Stomach (tissue), 4 donors: ENCODE measurements at regions not wholly inside any gene's neighbourhood (a gene's known extent, or its start where the extent isn't known, plus 50 kb on each side); places are given as distances from the start of the nearest gene placed in this dataset.

ENCODE experiments used
- CTCF ChIP-seq, 7 experiments: fragments of 450-650 bp in 4 of 7; fragments of 200-600 bp in 3 of 7; sonication (generic) in 3 of 7; IDR thresholded peaks; one replicate each; pipeline ENCODE4 v1.5.1; 2016 to 2019; ENCODE audit warnings: antibody characterized with exemption in 7 of 7, control low read depth in 2 of 7, mild to moderate bottlenecking in 1 of 7
- EP300 ChIP-seq: sonication (generic); formaldehyde crosslinking; IDR thresholded peaks from one replicate; pipeline ENCODE4 v1.6.1; 2017; ENCODE audit warnings: antibody characterized with exemption
- POLR2A ChIP-seq, 4 donors: fragments of 450-650 bp; IDR thresholded peaks; one replicate each; pipeline ENCODE4 v1.6.1; 2016; ENCODE audit warnings: antibody characterized with exemption in 4 of 4, control low read depth in 2 of 4, mild to moderate bottlenecking in 1 of 4, moderate library complexity in 1 of 4
- POLR2AphosphoS5 ChIP-seq, 3 donors: sonication (generic); formaldehyde crosslinking; IDR thresholded peaks; one replicate each; pipeline ENCODE4 v1.6.1; 2016; ENCODE audit warnings: antibody characterized with exemption in 3 of 3

- TF ChIP-seq POLR2AphosphoS5 (IDR thresholded peaks at IDR 0.05) (no peak), CTCF (IDR thresholded peaks at IDR 0.05) (no peak), POLR2A (IDR thresholded peaks at IDR 0.05) (no peak), EP300 (no peak)
These were observed 392.9 kb downstream of the NOVA1 start for GRCh38 chr14:26204728-26205479.
